IMR-90 (cell line): ENCODE measurements at regions not wholly inside any gene's neighbourhood (a gene's known extent, or its start where the extent isn't known, plus 50 kb on each side); places are given as distances from the start of the nearest gene placed in this dataset.

ENCODE experiments used
- ATAC-seq: fragments of 200-7000 bp; cut with Tn5 transposase; 2 replicates; pipeline ENCODE4 v1.9.1; 2020; ENCODE audit warnings: low read depth, mild to moderate bottlenecking, moderate library complexity
- BruUV-seq: library from RNA; stranded (reverse); fragments of 400-500 nt; replicated peaks from 2 replicates; lab custom pipeline; 2021; lab: Mats Ljungman, UMichigan
- CTCF ChIA-PET: fragments of 300-600 bp; formaldehyde crosslinking; extraction: SDS; loops from one replicate; lab custom pipeline; 2021; ENCODE audit warnings: antibody characterized with exemption; lab: Yijun Ruan, JAX
- POLR2A ChIA-PET: fragments of 300-600 bp; sonication (Branson Sonifier 250); formaldehyde crosslinking; loops from one replicate; lab custom pipeline; 2022; ENCODE audit warnings: antibody characterized with exemption; ENCODE audit not compliant: unreplicated experiment; lab: Charles Lee
- DNase-seq: peaks from one replicate; pipeline ENCODE4 v3.0.0; 2013
- H2AFZ ChIP-seq: replicated peaks from 2 replicates; pipeline ENCODE3; 2013; ENCODE audit warnings: low read length, mild to moderate bottlenecking; ENCODE audit not compliant: poor library complexity
- H2AK5ac ChIP-seq: 2 replicates; pipeline ENCODE4 v1.6.1; 2013; ENCODE audit warnings: low read depth, low read length, inconsistent platforms
- H2AK9ac ChIP-seq: replicated peaks from 2 replicates; pipeline ENCODE3; 2013; ENCODE audit warnings: mild to moderate bottlenecking, low read depth, low read length, moderate library complexity; ENCODE audit not compliant: poor library complexity
- H2BK120ac ChIP-seq: 2 replicates; pipeline ENCODE4 v1.6.1; 2013; ENCODE audit warnings: low read depth, low read length, inconsistent platforms
- H2BK15ac ChIP-seq: 3 replicates; pipeline ENCODE4 v1.6.1; 2013; ENCODE audit warnings: low read depth, low read length, inconsistent platforms
- H2BK20ac ChIP-seq: 2 replicates; pipeline ENCODE4 v1.6.1; 2013; ENCODE audit warnings: low read depth, mild to moderate bottlenecking, inconsistent platforms, low read length, moderate library complexity
- H2BK5ac ChIP-seq: 2 replicates; pipeline ENCODE4 v1.6.1; 2013; ENCODE audit warnings: mild to moderate bottlenecking, low read depth, low read length, inconsistent platforms; ENCODE audit not compliant: poor library complexity, severe bottlenecking
- H3K14ac ChIP-seq: replicated peaks from 2 replicates; pipeline ENCODE4 v1.6.1; 2013; ENCODE audit warnings: low read depth, low read length, inconsistent platforms
- H3K18ac ChIP-seq: 2 replicates; pipeline ENCODE4 v1.6.1; 2013; ENCODE audit warnings: low read depth, low read length, control low read depth
- H3K23ac ChIP-seq: 2 replicates; pipeline ENCODE4 v1.6.1; 2013; ENCODE audit warnings: low read depth, low read length, inconsistent platforms
- H3K27ac ChIP-seq: 2 replicates; pipeline ENCODE4 v1.5.1; 2013; ENCODE audit warnings: mild to moderate bottlenecking, control low read depth, low read length; ENCODE audit not compliant: insufficient read depth
- H3K27me3 ChIP-seq: 2 replicates; pipeline ENCODE4 v1.6.1; 2013; ENCODE audit warnings: low read length; ENCODE audit not compliant: control insufficient read depth, insufficient read depth
- H3K36me3 ChIP-seq: 2 replicates; pipeline ENCODE4 v1.6.1; 2013; ENCODE audit warnings: low read length, mixed read lengths; ENCODE audit not compliant: control insufficient read depth, insufficient read depth
- H3K4ac ChIP-seq: 2 replicates; pipeline ENCODE4 v1.6.1; 2013; ENCODE audit warnings: low read depth, low read length, inconsistent platforms
- H3K4me1 ChIP-seq: 2 replicates; pipeline ENCODE4 v1.6.1; 2013; ENCODE audit warnings: low read length, mixed read lengths; ENCODE audit not compliant: control insufficient read depth, insufficient read depth
- H3K4me2 ChIP-seq: 2 replicates; pipeline ENCODE4 v1.6.1; 2013; ENCODE audit warnings: low read depth, mild to moderate bottlenecking, control low read depth, low read length, moderate library complexity
- H3K4me3 ChIP-seq: 2 replicates; pipeline ENCODE4 v1.5.1; 2013; ENCODE audit warnings: low read depth, mild to moderate bottlenecking, control low read depth, low read length, moderate library complexity; ENCODE audit not compliant: insufficient read depth
- H3K56ac ChIP-seq: 2 replicates; pipeline ENCODE4 v1.6.1; 2013; ENCODE audit warnings: low read length, inconsistent platforms; ENCODE audit not compliant: insufficient read depth; ENCODE audit errors: extremely low read depth
- H3K79me1 ChIP-seq, 2 experiments: 2 replicates each; pipeline ENCODE4 v1.6.1; 2013; ENCODE audit warnings: low read length in 2 of 2, inconsistent platforms in 1 of 2, low read depth in 1 of 2
- H3K9ac ChIP-seq: 2 replicates; pipeline ENCODE4 v1.6.1; 2013; ENCODE audit warnings: low read depth, low read length, control low read depth
- H3K9me1 ChIP-seq: 2 replicates; pipeline ENCODE4 v1.6.1; 2013; ENCODE audit warnings: low read length, inconsistent platforms; ENCODE audit not compliant: insufficient read depth
- H3K9me3 ChIP-seq: 2 replicates; pipeline ENCODE4 v1.6.1; 2013; ENCODE audit warnings: low read length; ENCODE audit not compliant: control insufficient read depth, insufficient read depth
- H4K20me1 ChIP-seq: 2 replicates; pipeline ENCODE4 v1.6.1; 2013; ENCODE audit warnings: low read length, inconsistent platforms; ENCODE audit not compliant: insufficient read depth
- H4K5ac ChIP-seq: 2 replicates; pipeline ENCODE4 v1.6.1; 2013; ENCODE audit warnings: mild to moderate bottlenecking, low read depth, low read length, control low read depth
- H4K8ac ChIP-seq, 2 experiments: 2 replicates each; pipeline ENCODE4 v1.6.1; 2013; ENCODE audit warnings: low read depth in 2 of 2, low read length in 2 of 2, control low read depth in 1 of 2, inconsistent platforms in 1 of 2
- H4K91ac ChIP-seq: 2 replicates; pipeline ENCODE4 v1.6.1; 2013; ENCODE audit warnings: low read depth, low read length, inconsistent platforms; ENCODE audit not compliant: insufficient read depth
- CEBPB ChIP-seq: IDR thresholded peaks from 2 replicates; pipeline ENCODE4 v1.6.1; 2012; ENCODE audit warnings: low read depth, low read length, improper control_type of control experiment
- CHD1 ChIP-seq: IDR thresholded peaks from 2 replicates; pipeline ENCODE4 v1.6.1; 2012; ENCODE audit warnings: low read depth, low read length, improper control_type of control experiment
- CTCF ChIP-seq: conservative IDR thresholded peaks from 2 replicates; pipeline ENCODE4 v1.5.1; 2012; ENCODE audit warnings: mild to moderate bottlenecking, low read depth, low read length, improper control_type of control experiment
- FOS ChIP-seq: fragments of 150-350 bp; IDR thresholded peaks from 2 replicates; pipeline ENCODE4 v1.6.1; 2016; ENCODE audit warnings: low read depth, low read length
- MAFK ChIP-seq: IDR thresholded peaks from 2 replicates; pipeline ENCODE4 v1.6.1; 2012; ENCODE audit warnings: low read depth, low read length, improper control_type of control experiment
- MAZ ChIP-seq: IDR thresholded peaks from 2 replicates; pipeline ENCODE4 v1.6.1; 2012; ENCODE audit warnings: low read depth, mild to moderate bottlenecking, low read length, improper control_type of control experiment, moderate library complexity, borderline replicate concordance
- MXI1 ChIP-seq: IDR thresholded peaks from 2 replicates; pipeline ENCODE4 v1.6.1; 2012; ENCODE audit warnings: low read depth, mild to moderate bottlenecking, low read length, moderate library complexity, borderline replicate concordance
- POLR2A ChIP-seq: IDR thresholded peaks from 2 replicates; pipeline ENCODE4 v1.6.1; 2012; ENCODE audit warnings: mild to moderate bottlenecking, low read depth, low read length
- RFX5 ChIP-seq: IDR thresholded peaks from 2 replicates; pipeline ENCODE4 v1.8.0; 2012; ENCODE audit warnings: low read depth, mild to moderate bottlenecking, low read length, moderate library complexity
- SMC3 ChIP-seq: fragments of 150-350 bp; IDR thresholded peaks from 2 replicates; pipeline ENCODE4 v1.6.1; 2016; ENCODE audit warnings: low read depth, mild to moderate bottlenecking, antibody characterized with exemption, low read length, moderate library complexity
- WGBS, 2 experiments: methylation state at CpG; one replicate each; pipeline versions ENCODE4 v1.1.5 to v1.1.7; 2013; ENCODE audit warnings: missing lambda C conversion rate in 2 of 2; ENCODE audit not compliant: insufficient read length in 1 of 2; ENCODE audit errors: extremely low coverage in 2 of 2; 5-methylcytosine and 5-hydroxymethylcytosine counted together
- dilution Hi-C: fragments of 300-500 bp; cut with HindIII; formaldehyde crosslinking; loops from one replicate; pipeline ENCODE4 v1.14.3; 2018; ENCODE audit warnings: low sequenced_read_pairs; ENCODE audit not compliant: unreplicated experiment
- in situ Hi-C: fragments of 300-500 bp; cut with MboI; formaldehyde crosslinking; loops from 3 replicates; pipeline ENCODE4 v1.14.3; 2019; ENCODE audit warnings: low sequenced_read_pairs, inconsistent platforms, mixed read lengths
- intact Hi-C: fragments of 100-400 bp; cut with micrococcal nuclease; formaldehyde crosslinking; loops from 2 replicates; pipeline ENCODE4 v1.10.0; 2022
- TF ChIP-seq, protein P1 (sequence below): fragments of 150-350 bp; IDR thresholded peaks from 2 replicates; pipeline ENCODE4 v1.6.1; 2016; ENCODE audit warnings: low read depth, mild to moderate bottlenecking, low read length, moderate library complexity, borderline replicate concordance
- TF ChIP-seq, protein P2 (sequence below): fragments of 150-350 bp; IDR thresholded peaks from 2 replicates; pipeline ENCODE4 v1.6.1; 2017; ENCODE audit warnings: mild to moderate bottlenecking, antibody characterized with exemption, low read length, low read depth

GRCh38 chr16:50442221-50442620, 73.4 kb upstream of the BRD7 start:
- TF ChIP-seq CTCF (no peak), RFX5 (no peak), MAZ (no peak), FOS (no peak), CEBPB (no peak), MXI1 (no peak), CHD1 (no peak), SMC3 (no peak), POLR2A (no peak), MAFK (no peak)
- TF ChIP-seq, protein P1, sequence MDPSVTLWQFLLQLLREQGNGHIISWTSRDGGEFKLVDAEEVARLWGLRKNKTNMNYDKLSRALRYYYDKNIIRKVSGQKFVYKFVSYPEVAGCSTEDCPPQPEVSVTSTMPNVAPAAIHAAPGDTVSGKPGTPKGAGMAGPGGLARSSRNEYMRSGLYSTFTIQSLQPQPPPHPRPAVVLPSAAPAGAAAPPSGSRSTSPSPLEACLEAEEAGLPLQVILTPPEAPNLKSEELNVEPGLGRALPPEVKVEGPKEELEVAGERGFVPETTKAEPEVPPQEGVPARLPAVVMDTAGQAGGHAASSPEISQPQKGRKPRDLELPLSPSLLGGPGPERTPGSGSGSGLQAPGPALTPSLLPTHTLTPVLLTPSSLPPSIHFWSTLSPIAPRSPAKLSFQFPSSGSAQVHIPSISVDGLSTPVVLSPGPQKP: no peak
- TF ChIP-seq, protein P2, sequence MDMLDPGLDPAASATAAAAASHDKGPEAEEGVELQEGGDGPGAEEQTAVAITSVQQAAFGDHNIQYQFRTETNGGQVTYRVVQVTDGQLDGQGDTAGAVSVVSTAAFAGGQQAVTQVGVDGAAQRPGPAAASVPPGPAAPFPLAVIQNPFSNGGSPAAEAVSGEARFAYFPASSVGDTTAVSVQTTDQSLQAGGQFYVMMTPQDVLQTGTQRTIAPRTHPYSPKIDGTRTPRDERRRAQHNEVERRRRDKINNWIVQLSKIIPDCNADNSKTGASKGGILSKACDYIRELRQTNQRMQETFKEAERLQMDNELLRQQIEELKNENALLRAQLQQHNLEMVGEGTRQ: no peak
- Histone ChIP-seq H2BK20ac (no peak overlapping the region), H3K18ac (no peak overlapping the region), H4K8ac (no peak overlapping the region), H3K36me3 (no peaks in the 10 kb centered on the region), H3K4me1 (no peaks in the 10 kb centered on the region), H3K4me2 (no peak overlapping the region), H3K4ac (no peak overlapping the region), H3K9ac (no peak overlapping the region), H4K5ac (no peak overlapping the region), H3K23ac (no peak overlapping the region), H3K27me3 (peaks cover 2% of the 10 kb centered on the region; the same call in 1 of the 2 replicates), H3K9me3 (no peaks in the 10 kb centered on the region; the same call in 1 of the 2 replicates), H2BK120ac (no peak overlapping the region), H3K14ac (no peak overlapping the region), H2AK9ac (no peak overlapping the region), H2BK15ac (no peak overlapping the region), H3K4me3 (no peak overlapping the region), H3K79me1 (no peaks in the 10 kb centered on the region), H4K91ac (no peak overlapping the region), H2AK5ac (no peak overlapping the region), H2BK5ac (no peak overlapping the region), H3K9me1 (no peaks in the 10 kb centered on the region), H3K27ac (no peak overlapping the region), H2AFZ (no peak overlapping the region), H3K56ac (no peak overlapping the region), H4K20me1 (no peaks in the 10 kb centered on the region)
- whole genome bisulfite sequencing, 2 experiments: 40% methylated on average over 1 of the region's 3 CpGs; no CpG with 5 or more reads in 1 of the 2 experiments
- dilution Hi-C loops (no loop called here), in situ Hi-C loops (no loop called here), intact Hi-C loops (no loop called here)
- DNase-seq: no peak
- BruUV-seq: no TSS peak
- no peak for ATAC-seq
- ChIA-PET CTCF (no interaction called here), POLR2A (no interaction called here)
